ENCODE measurements at regions not wholly inside any gene's neighbourhood (a gene's known extent, or its start where the extent isn't known, plus 50 kb on each side); places are given as distances from the start of the nearest gene placed in this dataset.

- H3K4me3 ChIP-seq (ENCODE audit: low read depth, low read length), result no peak overlapping the region
- TF ChIP-seq CTCF (IDR thresholded peaks at IDR 0.05; ENCODE audit: control insufficient read depth, extremely low read depth, insufficient read depth), result no peak
- DNase-seq (ENCODE audit: low read depth), result no peak
These were observed 54.3 kb upstream of the BACH2 start for GRCh38 chr6:90350689-90351554.

- DNase-seq (ENCODE audit: low read depth), result no peak
These were observed 50.8 kb upstream of the BACH2 start for GRCh38 chr6:90347411-90347851.

GRCh38 chr6:90346729-90347128, 50.1 kb upstream of the BACH2 start:
- no peak for DNase-seq (ENCODE audit: low read depth)
- H3K4me3 ChIP-seq (ENCODE audit: low read depth, low read length), result no peak overlapping the region
- TF ChIP-seq CTCF (IDR thresholded peaks at IDR 0.05; ENCODE audit: control insufficient read depth, extremely low read depth, insufficient read depth), result no peak

More at GRCh38 chr6:90347411-90347851, 50.8 kb upstream of the BACH2 start:
- H3K4me3 ChIP-seq (ENCODE audit: low read depth, low read length), result no peak overlapping the region
- TF ChIP-seq CTCF (IDR thresholded peaks at IDR 0.05; ENCODE audit: control insufficient read depth, extremely low read depth, insufficient read depth), result no peak
